ENCODE measurements at regions not wholly inside any gene's neighbourhood (a gene's known extent, or its start where the extent isn't known, plus 50 kb on each side); places are given as distances from the start of the nearest gene placed in this dataset.
"Not testable (repeated sequence)": the region's sequence is repeated elsewhere in the genome, so short reads cannot be mapped to it uniquely, and the experiment has no call there.

- no peak overlapping the region for H3K9ac ChIP-seq (ENCODE audit: low read depth in 2 of 2, low read length in 2 of 2)
- H3K27me3 ChIP-seq, result no peaks in the 10 kb centered on the region
- H3K4me1 ChIP-seq, result peaks cover 6% of the 10 kb centered on the region
- no peaks in the 10 kb centered on the region for H3K36me3 ChIP-seq
- intact Hi-C loops (cut with DNase I), result no loop called here
- H3K27ac ChIP-seq, result no peak overlapping the region
- no peaks in the 10 kb centered on the region for H3K9me3 ChIP-seq
- TF ChIP-seq CTCF (IDR thresholded peaks at IDR 0.05), result no peak
- H3K4me3 ChIP-seq, result no peak overlapping the region
- DNase-seq, result no peak
Measured at GRCh38 chr12:92061061-92061460, 84.6 kb downstream of the BTG1 start.

- Histone ChIP-seq H3K27ac (no peak overlapping the region), H3K4me1 (peaks cover 1% of the 10 kb centered on the region)
- no peak for TF ChIP-seq CTCF (IDR thresholded peaks at IDR 0.05)
Measured at GRCh38 chr12:92059960-92060359, 85.7 kb downstream of the BTG1 start.

GRCh38 chr12:92058664-92059063, 87.0 kb downstream of the BTG1 start:
- TF ChIP-seq CTCF (IDR thresholded peaks at IDR 0.05), result no peak
- H3K36me3 ChIP-seq, result no peaks in the 10 kb centered on the region
- H3K27ac ChIP-seq, result no peak overlapping the region
- H3K27me3 ChIP-seq, result no peaks in the 10 kb centered on the region
- H3K4me3 ChIP-seq, result no peak overlapping the region
- H3K9ac ChIP-seq (ENCODE audit: low read depth in 2 of 2, low read length in 2 of 2), result no peak overlapping the region
- no peaks in the 10 kb centered on the region for H3K4me1 ChIP-seq
- intact Hi-C loops (cut with DNase I), result no loop called here
- H3K9me3 ChIP-seq, result no peaks in the 10 kb centered on the region
- DNase-seq, result no peak

More at GRCh38 chr12:92059960-92060359, 85.7 kb downstream of the BTG1 start:
- Histone ChIP-seq H3K9ac (ENCODE audit: low read depth in 2 of 2, low read length in 2 of 2) (no peak overlapping the region), H3K9me3 (no peaks in the 10 kb centered on the region), H3K27me3 (no peaks in the 10 kb centered on the region), H3K36me3 (no peaks in the 10 kb centered on the region), H3K4me3 (no peak overlapping the region)
- intact Hi-C loops (cut with DNase I), result no loop called here
- no peak for DNase-seq

GRCh38 chr12:92056756-92057155, 88.9 kb downstream of the BTG1 start:
- H3K4me1 ChIP-seq; H3K9me3 ChIP-seq; DNase-seq; H3K9ac ChIP-seq (ENCODE audit: low read depth in 2 of 2, low read length in 2 of 2); intact Hi-C loops (cut with DNase I); H3K27ac ChIP-seq; H3K27me3 ChIP-seq; H3K36me3 ChIP-seq; H3K4me3 ChIP-seq: not testable (repeated sequence)

GRCh38 chr12:92056290-92056689, 89.4 kb downstream of the BTG1 start:
- no peak for DNase-seq
- Histone ChIP-seq H3K4me3 (no peak overlapping the region), H3K27me3 (no peaks in the 10 kb centered on the region), H3K9me3 (no peaks in the 10 kb centered on the region), H3K4me1 (no peaks in the 10 kb centered on the region), H3K9ac (ENCODE audit: low read depth in 2 of 2, low read length in 2 of 2) (no peak overlapping the region), H3K36me3 (no peaks in the 10 kb centered on the region), H3K27ac (no peak overlapping the region)
- TF ChIP-seq CTCF (IDR thresholded peaks at IDR 0.05), result no peak
- intact Hi-C loops (cut with DNase I), result no loop called here

- peak; percentile 64 for DNase-seq
- Histone ChIP-seq H3K36me3 (no peaks in the 10 kb centered on the region), H3K9ac (ENCODE audit: low read depth in 2 of 2, low read length in 2 of 2) (no peak overlapping the region), H3K4me1 (no peaks in the 10 kb centered on the region), H3K9me3 (no peaks in the 10 kb centered on the region), H3K4me3 (no peak overlapping the region), H3K27me3 (no peaks in the 10 kb centered on the region), H3K27ac (no peak overlapping the region)
- TF ChIP-seq CTCF (IDR thresholded peaks at IDR 0.05), result no peak
- intact Hi-C loops (cut with DNase I), result no loop called here
Measured at GRCh38 chr12:92055877-92056276, 89.8 kb downstream of the BTG1 start.

Data from colonic mucosa (tissue), 4 donors.